PC-9 (cell line): ENCODE measurements at regions not wholly inside any gene's neighbourhood (a gene's known extent, or its start where the extent isn't known, plus 50 kb on each side); places are given as distances from the start of the nearest gene placed in this dataset.

Experiments
- CTCF ChIP-seq: fragments of 200-600 bp; sonication (generic); conservative IDR thresholded peaks from 2 replicates; pipeline ENCODE4 v1.6.1; 2017; ENCODE audit warnings: mixed run types, antibody characterized with exemption, mild to moderate bottlenecking, moderate library complexity
- EZH2 ChIP-seq: fragments of 200-600 bp; sonication (generic); IDR thresholded peaks from 2 replicates; pipeline ENCODE4 v1.8.0; 2017; ENCODE audit warnings: antibody characterized with exemption, low read depth

- TF ChIP-seq CTCF: no peak
- no peak for TF ChIP-seq EZH2
Observed at GRCh38 chr4:67103001-67103747, 442.1 kb downstream of the CENPC start.
